Activated naive CD4-positive, alpha-beta T cell treated with anti-CD3 and anti-CD28 coated beads, Interleukin-2, amount 10 ng/mL, durations not matched to agents 7 days and 5 days (primary cell): ENCODE measurements at regions not wholly inside any gene's neighbourhood (a gene's known extent, or its start where the extent isn't known, plus 50 kb on each side); places are given as distances from the start of the nearest gene placed in this dataset.

Experiments used
- CTCF ChIA-PET: fragments of 350-600 bp; sonication (Branson Sonifier 250); formaldehyde crosslinking; loops from one replicate; lab custom pipeline; 2021; ENCODE audit warnings: antibody characterized with exemption; lab: Charles Lee
- DNase-seq: peaks from one replicate; pipeline ENCODE4 v3.0.0-alpha.2; 2020
- H3K27ac Mint-ChIP-seq: one replicate; pipeline ENCODE4 v1.8.0; 2021; ENCODE audit warnings: mild to moderate bottlenecking, moderate library complexity, mixed read lengths
- H3K27me3 Mint-ChIP-seq: one replicate; pipeline ENCODE4 v1.8.0; 2021; ENCODE audit warnings: mild to moderate bottlenecking, mixed read lengths
- H3K36me3 Mint-ChIP-seq: one replicate; pipeline ENCODE4 v1.8.0; 2021; ENCODE audit warnings: mixed read lengths
- H3K4me1 Mint-ChIP-seq: one replicate; pipeline ENCODE4 v1.8.0; 2021; ENCODE audit warnings: mixed read lengths
- H3K4me3 Mint-ChIP-seq: one replicate; pipeline ENCODE4 v1.8.0; 2021; ENCODE audit warnings: mild to moderate bottlenecking, moderate library complexity, mixed read lengths
- H3K9me3 Mint-ChIP-seq: one replicate; pipeline ENCODE4 v1.8.0; 2021; ENCODE audit warnings: mixed read lengths

DNA sequence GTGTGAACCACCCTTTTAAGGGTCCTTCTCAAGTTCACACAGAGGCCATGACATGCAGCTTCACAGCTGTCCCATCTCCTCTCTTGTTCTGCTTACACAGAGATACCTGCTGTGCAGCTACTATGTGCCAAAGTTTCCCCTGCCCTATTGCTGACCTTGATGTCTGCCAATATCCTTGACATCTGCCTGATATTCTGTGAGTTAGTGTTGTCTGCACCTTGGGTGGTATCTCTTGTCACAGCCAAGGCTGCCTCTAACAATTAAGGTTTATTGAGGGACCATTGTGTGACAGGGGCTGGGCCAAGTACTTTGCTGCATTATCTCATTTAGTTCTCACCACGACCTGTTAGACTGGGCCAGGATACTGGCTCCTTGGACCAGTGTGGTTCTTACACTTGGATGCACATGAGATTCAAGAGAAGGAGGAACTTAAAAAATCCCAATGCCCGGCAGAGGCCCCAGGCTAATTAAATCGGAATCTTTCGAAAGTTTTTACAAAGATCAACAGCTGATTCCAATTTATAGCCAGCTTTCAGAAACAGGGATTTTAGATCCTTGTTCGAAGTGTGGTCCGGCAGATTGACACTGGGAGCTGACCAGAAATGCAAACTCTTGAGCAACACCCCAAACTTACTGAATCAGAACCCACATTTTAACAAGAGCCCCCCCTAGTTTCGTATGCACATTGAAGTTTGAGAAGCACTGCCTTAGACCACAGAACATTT, 178.6 kb downstream of the SATB1 start:
- Mint-ChIP-seq H3K4me1 (no peaks in the 10 kb centered on the region), H3K36me3 (no peaks in the 10 kb centered on the region), H3K27me3 (no peaks in the 10 kb centered on the region), H3K9me3 (no peaks in the 10 kb centered on the region), H3K27ac (no peak overlapping the region), H3K4me3 (no peak overlapping the region)
- CTCF ChIA-PET: no interaction called here
- DNase-seq: no peak

DNA sequence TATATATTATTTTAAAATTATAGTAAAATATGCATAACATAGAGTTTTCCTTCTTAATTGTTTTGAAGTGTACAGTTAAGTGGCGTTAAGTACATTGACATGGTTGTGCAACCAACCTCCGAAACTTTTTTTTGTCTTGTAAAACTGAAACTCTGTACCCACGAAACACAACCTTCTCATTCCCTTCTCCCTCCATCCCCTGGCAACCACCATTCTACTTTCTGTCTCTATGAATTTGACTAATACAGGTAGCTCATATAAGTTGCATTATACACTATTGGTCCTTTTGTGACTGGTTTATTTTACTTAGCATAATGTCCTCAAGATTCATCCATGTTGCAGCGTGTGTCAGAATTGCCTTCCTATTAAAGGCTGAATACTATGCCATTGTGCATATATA, 179.4 kb downstream of the SATB1 start:
- no peaks in the 10 kb centered on the region for H3K9me3 Mint-ChIP-seq
- no peak for DNase-seq
- no peaks in the 10 kb centered on the region for H3K4me1 Mint-ChIP-seq
- H3K36me3 Mint-ChIP-seq: no peaks in the 10 kb centered on the region
- CTCF ChIA-PET: no interaction called here
- no peaks in the 10 kb centered on the region for H3K27me3 Mint-ChIP-seq
- no peak overlapping the region for H3K4me3 Mint-ChIP-seq
- H3K27ac Mint-ChIP-seq: no peak overlapping the region

DNA sequence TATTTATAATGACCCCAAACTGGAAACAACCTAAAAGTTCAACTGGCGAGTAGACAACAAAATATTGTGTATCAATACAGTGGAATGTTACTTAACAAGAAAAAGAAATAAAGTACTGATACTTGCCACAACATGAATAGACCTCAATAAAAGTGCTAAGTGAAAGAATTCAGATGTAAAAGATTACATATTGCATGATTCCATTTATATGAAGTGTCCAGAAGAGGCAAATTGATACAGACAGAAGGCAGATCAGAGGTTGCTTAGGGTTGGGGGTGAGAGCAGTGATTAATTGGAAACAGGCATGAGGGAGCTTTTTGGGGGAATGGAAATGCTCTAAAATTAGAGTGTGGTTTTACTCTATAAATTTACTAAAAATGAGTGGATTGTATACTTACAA, 183.3 kb downstream of the SATB1 start:
- CTCF ChIA-PET: no interaction called here
- DNase-seq: no peak
- no peaks in the 10 kb centered on the region for H3K4me1 Mint-ChIP-seq
- H3K27me3 Mint-ChIP-seq: no peaks in the 10 kb centered on the region
- H3K9me3 Mint-ChIP-seq: no peaks in the 10 kb centered on the region
- H3K27ac Mint-ChIP-seq: no peak overlapping the region
- no peak overlapping the region for H3K4me3 Mint-ChIP-seq
- no peaks in the 10 kb centered on the region for H3K36me3 Mint-ChIP-seq

DNA sequence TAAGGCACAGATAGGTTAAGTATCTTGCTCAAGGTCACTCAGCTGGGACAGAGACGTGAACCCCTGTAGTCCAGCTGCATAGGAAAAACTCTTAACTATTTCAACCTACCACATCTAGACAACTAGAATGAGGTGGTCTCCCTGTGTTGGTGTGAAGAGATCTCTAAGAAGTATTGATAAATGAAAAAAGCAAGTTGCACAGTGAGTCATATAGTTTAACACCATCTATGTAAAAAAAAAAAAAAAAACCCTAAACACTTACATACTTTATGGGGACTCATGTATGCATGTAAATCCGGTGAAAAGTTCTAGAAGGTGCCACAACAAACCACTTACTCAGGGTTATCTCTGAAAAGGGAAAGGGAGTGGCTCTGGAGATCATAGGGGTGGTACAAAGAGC, 185.5 kb downstream of the SATB1 start:
- Mint-ChIP-seq H3K27me3 (no peaks in the 10 kb centered on the region), H3K4me1 (no peaks in the 10 kb centered on the region), H3K36me3 (no peaks in the 10 kb centered on the region), H3K27ac (no peak overlapping the region), H3K9me3 (no peaks in the 10 kb centered on the region), H3K4me3 (no peak overlapping the region)
- CTCF ChIA-PET: no interaction called here
- no peak for DNase-seq

DNA sequence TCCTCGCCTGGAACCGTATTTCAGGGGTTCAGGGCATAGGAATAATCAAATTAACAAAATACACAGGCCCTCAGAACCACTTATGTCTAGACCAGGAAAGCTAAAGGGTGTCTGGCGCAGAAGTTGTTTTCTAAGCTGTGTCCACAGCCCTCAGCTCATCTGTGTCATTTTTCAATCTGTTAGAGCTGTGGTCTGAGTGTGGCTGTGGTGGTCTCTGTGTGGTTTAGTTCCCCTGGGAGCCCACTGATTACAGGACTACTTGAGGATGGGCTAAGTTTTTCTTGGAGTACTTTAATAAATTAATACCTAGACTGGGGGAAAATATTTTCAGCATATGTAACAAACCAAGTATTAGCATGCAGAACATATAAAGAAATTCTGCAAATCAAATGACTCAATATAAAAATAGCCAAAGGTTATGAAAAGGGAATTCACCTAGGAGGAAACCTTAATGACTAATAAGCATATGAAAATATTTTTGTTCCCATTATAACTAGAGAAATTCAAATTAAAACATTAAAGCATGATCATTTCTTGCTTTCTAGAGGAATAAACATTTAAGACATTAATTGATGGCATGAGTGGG, 186.3 kb downstream of the SATB1 start:
- Mint-ChIP-seq H3K4me1 (no peaks in the 10 kb centered on the region), H3K9me3 (no peaks in the 10 kb centered on the region), H3K27me3 (peaks cover 7% of the 10 kb centered on the region), H3K36me3 (no peaks in the 10 kb centered on the region), H3K4me3 (no peak overlapping the region), H3K27ac (no peak overlapping the region)
- CTCF ChIA-PET: no interaction called here
- DNase-seq: no peak

DNA sequence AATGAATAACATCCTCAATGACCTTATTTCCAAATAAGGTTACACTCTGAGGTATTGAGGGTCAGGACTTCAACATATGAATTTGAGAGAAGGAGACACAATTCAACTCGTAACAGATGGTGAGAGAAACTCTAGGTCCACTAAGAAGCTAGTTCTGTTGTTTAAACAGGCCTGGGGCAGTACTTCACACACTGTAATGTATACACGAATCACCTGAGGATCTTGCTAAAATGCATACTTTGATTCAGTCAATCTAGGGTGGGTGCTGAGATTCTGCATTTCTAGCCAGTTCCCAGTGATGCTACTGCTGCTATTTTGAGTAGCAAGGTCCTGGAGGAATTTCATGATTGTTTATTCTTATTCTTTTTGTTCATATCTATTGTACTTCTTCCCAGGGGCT, 186.8 kb downstream of the SATB1 start:
- Mint-ChIP-seq H3K9me3 (no peaks in the 10 kb centered on the region), H3K27ac (no peak overlapping the region), H3K36me3 (no peaks in the 10 kb centered on the region), H3K4me1 (no peaks in the 10 kb centered on the region), H3K27me3 (peaks cover 7% of the 10 kb centered on the region), H3K4me3 (no peak overlapping the region)
- CTCF ChIA-PET: no interaction called here
- no peak for DNase-seq

DNA sequence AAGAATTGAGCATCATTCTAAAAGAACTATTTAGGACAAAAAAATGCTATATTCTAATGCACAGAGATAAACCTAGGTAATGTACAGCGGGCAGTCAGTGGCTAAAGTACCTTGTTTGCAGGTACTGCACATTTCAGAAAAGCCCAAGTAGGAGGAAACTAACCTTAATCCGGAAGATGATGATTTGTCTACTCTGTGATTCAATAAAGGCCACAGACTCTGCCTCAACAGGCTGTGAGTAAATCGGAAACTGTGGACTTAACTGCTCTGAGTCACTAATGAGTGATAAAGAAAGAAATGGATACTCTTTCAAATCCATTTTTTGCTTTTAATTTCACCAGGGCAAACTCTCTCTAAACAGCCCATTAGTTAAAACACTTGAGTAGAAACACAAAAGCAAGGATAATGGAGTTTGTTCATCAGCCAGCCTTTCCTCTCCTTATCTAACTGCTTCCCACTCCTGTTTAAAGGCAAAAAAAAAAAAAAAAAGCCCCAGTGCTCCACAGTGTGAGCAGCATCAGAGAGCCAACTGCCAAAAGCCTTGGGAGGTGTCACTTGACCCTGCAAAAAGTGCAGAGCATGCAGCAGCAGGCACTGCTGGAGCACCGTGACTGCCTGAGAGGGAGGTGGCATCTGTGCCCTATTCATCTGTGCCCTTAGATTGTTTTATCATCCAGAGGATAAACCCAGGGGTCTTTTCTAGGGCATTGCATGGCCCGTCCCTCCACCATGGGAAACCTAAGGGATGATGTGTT, 187.7 kb downstream of the SATB1 start:
- H3K27me3 Mint-ChIP-seq: peaks cover 7% of the 10 kb centered on the region
- CTCF ChIA-PET: no interaction called here
- H3K9me3 Mint-ChIP-seq: no peaks in the 10 kb centered on the region
- no peak overlapping the region for H3K27ac Mint-ChIP-seq
- DNase-seq: no peak
- no peaks in the 10 kb centered on the region for H3K36me3 Mint-ChIP-seq
- no peaks in the 10 kb centered on the region for H3K4me1 Mint-ChIP-seq
- no peak overlapping the region for H3K4me3 Mint-ChIP-seq

DNA sequence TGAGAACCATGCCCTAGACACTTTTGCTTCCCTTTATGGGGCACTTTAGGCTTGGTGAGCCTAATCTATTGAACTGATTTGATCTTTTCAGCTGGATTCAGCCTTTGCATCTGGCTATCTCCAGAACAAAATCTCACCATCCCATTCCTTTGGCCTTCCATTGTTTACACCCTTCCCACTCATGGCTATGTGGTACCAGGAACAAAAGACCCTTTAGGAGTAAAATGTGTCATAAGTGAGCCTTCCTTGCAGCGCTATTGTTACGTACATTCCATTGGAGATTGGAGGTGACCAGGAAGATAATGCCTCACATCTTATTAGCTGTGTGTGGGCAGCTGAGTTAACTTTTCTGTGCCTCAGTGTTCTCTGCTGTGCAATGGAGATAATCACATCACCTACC, 188.4 kb downstream of the SATB1 start:
- CTCF ChIA-PET: no interaction called here
- H3K27me3 Mint-ChIP-seq: peaks cover 7% of the 10 kb centered on the region
- H3K27ac Mint-ChIP-seq: no peak overlapping the region
- DNase-seq: no peak
- H3K9me3 Mint-ChIP-seq: no peaks in the 10 kb centered on the region
- H3K4me1 Mint-ChIP-seq: no peaks in the 10 kb centered on the region
- H3K4me3 Mint-ChIP-seq: no peak overlapping the region
- H3K36me3 Mint-ChIP-seq: no peaks in the 10 kb centered on the region

DNA sequence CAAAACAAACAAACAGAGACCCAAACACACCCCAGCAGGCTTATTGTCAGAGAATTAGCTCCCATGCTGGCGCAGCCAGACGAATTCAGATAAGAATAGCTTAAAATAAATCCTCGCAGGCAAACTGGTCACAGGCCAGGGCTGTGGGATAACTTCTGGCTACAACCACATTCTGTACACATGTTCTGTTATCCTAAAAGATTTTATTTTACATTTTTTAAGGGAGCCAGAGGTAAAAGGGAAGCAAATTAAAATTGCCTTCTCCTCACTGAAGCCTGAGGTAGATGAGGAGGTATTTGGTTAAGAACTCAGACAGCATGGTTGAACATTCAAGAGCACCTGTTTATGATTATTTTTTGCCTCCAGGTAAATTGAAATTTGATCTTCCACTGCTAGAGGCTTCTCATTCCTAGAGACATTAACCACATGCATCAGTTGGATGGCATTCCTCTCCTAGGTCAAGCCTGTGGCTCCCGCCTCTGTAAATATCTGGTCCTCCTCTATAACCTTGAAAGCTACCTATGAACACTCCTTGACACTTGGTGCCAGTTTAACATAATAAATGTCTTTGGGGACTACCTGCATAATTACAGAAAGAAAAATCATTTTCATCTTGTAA, 190.3 kb downstream of the SATB1 start:
- no peaks in the 10 kb centered on the region for H3K4me1 Mint-ChIP-seq
- no peaks in the 10 kb centered on the region for H3K9me3 Mint-ChIP-seq
- DNase-seq: no peak
- no peaks in the 10 kb centered on the region for H3K36me3 Mint-ChIP-seq
- CTCF ChIA-PET: no interaction called here
- no peak overlapping the region for H3K4me3 Mint-ChIP-seq
- peaks cover 7% of the 10 kb centered on the region for H3K27me3 Mint-ChIP-seq
- no peak overlapping the region for H3K27ac Mint-ChIP-seq

DNA sequence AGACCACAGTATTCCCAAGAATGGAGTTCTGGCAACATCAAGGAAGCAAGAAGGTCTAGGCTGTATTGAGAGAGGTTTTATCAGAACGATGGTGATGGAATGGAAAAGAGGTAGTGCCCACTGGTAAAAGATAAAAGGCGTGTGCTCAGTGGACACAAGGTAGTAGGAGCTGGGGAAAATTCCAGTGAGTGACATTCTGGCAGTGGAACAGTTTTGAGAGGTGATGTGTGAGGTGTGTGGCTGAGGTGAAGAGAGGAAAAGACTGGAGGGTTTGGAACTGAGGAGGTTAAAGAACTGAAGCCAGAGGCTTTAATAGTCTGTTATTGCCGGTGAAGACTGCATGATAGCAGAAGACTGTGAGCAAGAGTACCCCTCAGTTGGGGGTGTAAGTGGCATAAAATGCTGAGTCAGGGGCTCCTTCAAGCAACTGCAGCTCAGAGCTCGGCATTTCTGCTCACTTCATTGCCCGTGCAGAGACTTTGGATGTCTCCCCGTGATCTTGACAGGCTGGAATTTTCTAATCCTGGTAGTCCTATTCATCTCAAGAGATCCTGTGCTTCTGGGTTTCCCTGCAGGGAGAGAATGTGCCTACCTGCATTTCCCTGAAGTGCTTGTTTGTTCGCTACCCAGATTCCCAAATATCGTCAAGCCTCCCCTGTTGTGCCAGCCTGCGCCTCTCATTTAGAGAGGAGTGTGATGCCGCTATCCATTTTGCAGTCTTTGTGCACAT, 191.0 kb downstream of the SATB1 start:
- no peak overlapping the region for H3K4me3 Mint-ChIP-seq
- H3K4me1 Mint-ChIP-seq: no peaks in the 10 kb centered on the region
- DNase-seq: no peak
- no peaks in the 10 kb centered on the region for H3K36me3 Mint-ChIP-seq
- no peak overlapping the region for H3K27ac Mint-ChIP-seq
- H3K27me3 Mint-ChIP-seq: peaks cover 7% of the 10 kb centered on the region
- no peaks in the 10 kb centered on the region for H3K9me3 Mint-ChIP-seq
- CTCF ChIA-PET: no interaction called here

DNA sequence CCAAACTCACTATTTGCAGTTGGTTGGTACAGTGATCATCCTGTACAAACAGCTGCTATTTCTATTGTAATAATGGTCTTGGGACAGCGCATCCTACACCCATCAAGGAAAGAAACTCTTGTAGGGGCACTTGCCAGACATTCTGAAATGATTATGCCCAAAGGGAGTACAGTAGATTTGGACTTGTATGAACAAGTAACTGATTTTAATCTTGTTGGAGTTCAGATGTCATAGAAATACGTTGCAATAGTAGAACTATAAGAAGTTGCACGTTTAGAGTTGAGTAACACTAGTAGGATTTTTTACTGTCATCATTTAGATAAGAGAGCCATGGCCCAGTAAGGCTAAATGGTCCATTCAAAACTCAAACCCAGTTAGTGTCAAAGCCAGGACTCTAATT, 192.8 kb downstream of the SATB1 start:
- no peak for DNase-seq
- H3K27me3 Mint-ChIP-seq: peaks cover 7% of the 10 kb centered on the region
- CTCF ChIA-PET: no interaction called here
- no peaks in the 10 kb centered on the region for H3K4me1 Mint-ChIP-seq
- no peak overlapping the region for H3K4me3 Mint-ChIP-seq
- no peaks in the 10 kb centered on the region for H3K9me3 Mint-ChIP-seq
- no peak overlapping the region for H3K27ac Mint-ChIP-seq
- no peaks in the 10 kb centered on the region for H3K36me3 Mint-ChIP-seq

DNA sequence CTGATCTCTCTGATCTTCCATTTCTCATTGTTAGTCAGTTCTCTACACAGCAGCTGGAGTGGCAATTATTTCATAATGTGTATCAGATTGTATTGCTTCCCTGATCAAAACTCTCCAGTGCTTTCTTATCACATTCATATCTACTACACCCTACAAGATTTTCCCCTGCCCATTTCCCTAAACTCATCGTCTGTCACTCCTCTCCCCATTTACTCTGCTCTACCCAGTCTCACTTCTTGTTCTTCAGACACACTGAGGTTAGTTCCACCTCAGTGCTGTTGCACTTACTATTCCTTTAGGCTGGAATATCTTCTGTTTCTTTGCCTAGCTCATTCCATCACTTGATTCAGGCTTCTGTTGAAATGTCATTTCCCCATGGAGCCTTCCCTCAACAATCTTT, 197.1 kb downstream of the SATB1 start:
- H3K27me3 Mint-ChIP-seq: no peaks in the 10 kb centered on the region
- peaks cover 7% of the 10 kb centered on the region for H3K4me1 Mint-ChIP-seq
- no peaks in the 10 kb centered on the region for H3K9me3 Mint-ChIP-seq
- H3K27ac Mint-ChIP-seq: no peak overlapping the region
- CTCF ChIA-PET: no interaction called here
- DNase-seq: no peak
- no peak overlapping the region for H3K4me3 Mint-ChIP-seq
- H3K36me3 Mint-ChIP-seq: no peaks in the 10 kb centered on the region

DNA sequence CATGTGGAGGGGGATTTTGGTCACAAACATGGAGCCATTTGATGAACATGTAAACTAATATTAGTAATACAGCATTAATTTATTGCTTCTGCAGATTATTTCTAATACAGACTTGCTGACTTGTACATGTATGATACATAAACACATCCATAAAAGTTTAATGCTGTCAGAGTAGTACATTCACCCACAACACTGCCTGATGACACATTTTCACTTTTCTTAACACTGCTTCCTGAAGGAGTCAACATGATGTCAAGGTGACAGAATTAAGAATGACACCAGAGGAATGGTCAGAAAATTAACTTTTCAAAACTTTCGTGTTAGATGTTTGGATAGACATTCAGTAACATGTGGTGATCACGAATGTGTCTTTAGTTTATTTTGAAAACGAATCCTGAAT, 199.4 kb downstream of the SATB1 start:
- no peaks in the 10 kb centered on the region for H3K27me3 Mint-ChIP-seq
- no peak overlapping the region for H3K27ac Mint-ChIP-seq
- no peak for DNase-seq
- no peaks in the 10 kb centered on the region for H3K9me3 Mint-ChIP-seq
- H3K4me1 Mint-ChIP-seq: peaks cover 7% of the 10 kb centered on the region
- no peaks in the 10 kb centered on the region for H3K36me3 Mint-ChIP-seq
- CTCF ChIA-PET: interaction anchor here (0.5 kb wide), 1 partner anchor 621 kb away, joined by 3 read pairs; no protein-coding TSS in a partner anchor
- H3K4me3 Mint-ChIP-seq: no peak overlapping the region

DNA sequence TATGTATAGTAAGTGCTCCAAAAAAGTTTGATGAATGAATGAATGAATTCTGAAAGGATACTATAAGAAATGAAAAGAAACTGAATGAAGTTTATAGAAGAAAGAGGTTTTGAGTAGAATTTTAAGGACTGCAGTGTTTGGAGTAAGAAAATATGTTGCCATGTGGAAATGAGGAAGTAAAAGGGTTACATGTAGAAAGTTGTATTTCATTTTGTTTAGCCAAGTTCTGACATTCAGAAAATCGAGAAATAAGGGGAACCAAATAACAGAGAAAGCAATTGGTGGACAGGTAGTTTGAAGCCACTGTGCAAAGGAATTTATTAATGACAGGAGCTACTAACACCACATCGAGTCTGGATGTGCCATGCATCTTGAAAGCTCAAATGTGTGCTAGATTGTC, 200.7 kb downstream of the SATB1 start:
- CTCF ChIA-PET: no interaction called here
- Mint-ChIP-seq H3K9me3 (no peaks in the 10 kb centered on the region), H3K27ac (no peak overlapping the region), H3K4me1 (peaks cover 7% of the 10 kb centered on the region), H3K36me3 (no peaks in the 10 kb centered on the region), H3K27me3 (no peaks in the 10 kb centered on the region), H3K4me3 (no peak overlapping the region)
- no peak for DNase-seq
